B cell (primary cell): ENCODE measurements at regions not wholly inside any gene's neighbourhood (a gene's known extent, or its start where the extent isn't known, plus 50 kb on each side); places are given as distances from the start of the nearest gene placed in this dataset.

ENCODE experiments used
- ATAC-seq: fragments of 200-7000 bp; cut with Tn5 transposase; one replicate; pipeline ENCODE4 v1.10.0; 2021; ENCODE audit warnings: low read depth, mild to moderate bottlenecking, moderate number of reproducible peaks, moderate library complexity
- CTCF ChIA-PET: fragments of 350-600 bp; sonication (Branson Sonifier 250); formaldehyde crosslinking; loops from one replicate; lab custom pipeline; 2021; ENCODE audit warnings: antibody characterized with exemption, inconsistent platforms; lab: Charles Lee
- POLR2A ChIA-PET: fragments of 350-600 bp; sonication (Branson Sonifier 250); formaldehyde crosslinking; loops from one replicate; lab custom pipeline; 2021; ENCODE audit warnings: antibody characterized with exemption; lab: Charles Lee
- DNase-seq: peaks from one replicate; pipeline ENCODE4 v3.0.0; 2013
- H2AFZ ChIP-seq: 2 replicates; pipeline ENCODE4 v1.6.1; 2012; ENCODE audit warnings: mild to moderate bottlenecking, low read depth, low read length; ENCODE audit not compliant: insufficient read depth, poor library complexity, severe bottlenecking
- H3K27ac ChIP-seq, 2 donors: 1 replicate in 1 of 2; 2 replicates in 1 of 2; pipeline ENCODE4 v1.5.1; 2012 to 2013; ENCODE audit warnings: low read length in 2 of 2, mild to moderate bottlenecking in 2 of 2, moderate library complexity in 1 of 2
- H3K27me3 ChIP-seq, 4 experiments: fragments of 200-600 bp in 1 of 4; sonication (generic) in 1 of 4; replicated peaks in 1 of 4; 1 replicate in 2 of 4; 2 replicates in 2 of 4; pipeline versions ENCODE4 v1.6.1 to v1.7.0; 2013 to 2016; ENCODE audit warnings: low read length in 3 of 4, mild to moderate bottlenecking in 2 of 4, mixed read lengths in 1 of 4, moderate library complexity in 1 of 4; ENCODE audit not compliant: insufficient read depth in 4 of 4, control insufficient read depth in 3 of 4; ENCODE audit errors: control extremely low read depth in 1 of 4
- H3K36me3 ChIP-seq, 2 experiments: replicated peaks in 1 of 2; 1 replicate in 1 of 2; 2 replicates in 1 of 2; pipeline versions ENCODE4 v1.6.1 to v1.7.1; 2013; ENCODE audit warnings: low read length in 1 of 2; ENCODE audit not compliant: insufficient read depth in 2 of 2, control insufficient read depth in 1 of 2; ENCODE audit errors: control extremely low read depth in 1 of 2, extremely low read depth in 1 of 2
- H3K4me1 ChIP-seq, 2 donors: fragments of 200-600 bp in 1 of 2; sonication (generic) in 1 of 2; 1 replicate in 1 of 2; 2 replicates in 1 of 2; pipeline versions ENCODE4 v1.5.1 to v1.6.1; 2013 to 2017; ENCODE audit warnings: low read length in 2 of 2; ENCODE audit not compliant: control insufficient read depth in 2 of 2, insufficient read depth in 2 of 2
- H3K4me2 ChIP-seq: replicated peaks from 2 replicates; pipeline ENCODE3; 2012; ENCODE audit warnings: mild to moderate bottlenecking, low read depth, low read length; ENCODE audit not compliant: poor library complexity, severe bottlenecking
- H3K4me3 ChIP-seq, 5 experiments: fragments of 200-600 bp in 1 of 5; sonication (generic) in 1 of 5; 1 replicate in 3 of 5; 2 replicates in 2 of 5; pipeline versions ENCODE4 v1.5.1 to v1.7.0; 2011 to 2016; ENCODE audit warnings: low read length in 4 of 5, mild to moderate bottlenecking in 4 of 5, low read depth in 2 of 5, control low read depth in 1 of 5, moderate library complexity in 1 of 5; ENCODE audit not compliant: insufficient read depth in 1 of 5; ENCODE audit errors: control extremely low read depth in 1 of 5, extremely low read depth in 1 of 5
- H3K79me2 ChIP-seq: fragments of 200-600 bp; sonication (generic); one replicate; pipeline ENCODE4 v1.6.0; 2016; ENCODE audit warnings: low read length; ENCODE audit not compliant: control insufficient read depth, insufficient read depth
- H3K9ac ChIP-seq: fragments of 200-600 bp; sonication (generic); 2 replicates; pipeline ENCODE4 v1.6.1; 2017; ENCODE audit warnings: mild to moderate bottlenecking, low read length, moderate library complexity
- H3K9me3 ChIP-seq, 3 donors: one replicate each; pipeline versions ENCODE4 v1.6.1 to v1.7.1; 2013; ENCODE audit warnings: low read length in 2 of 3; ENCODE audit not compliant: control insufficient read depth in 2 of 3, insufficient read depth in 1 of 3; ENCODE audit errors: control extremely low read depth in 1 of 3
- H4K20me1 ChIP-seq: 2 replicates; pipeline ENCODE4 v1.6.0; 2012; ENCODE audit warnings: mild to moderate bottlenecking, low read length; ENCODE audit not compliant: insufficient read depth, control insufficient read depth, poor library complexity, severe bottlenecking
- H3K27ac Mint-ChIP-seq: one replicate; pipeline ENCODE4 v1.8.0; 2021; ENCODE audit warnings: mixed read lengths
- H3K27me3 Mint-ChIP-seq: one replicate; pipeline ENCODE4 v1.8.0; 2021; ENCODE audit warnings: mixed read lengths
- H3K4me1 Mint-ChIP-seq: one replicate; pipeline ENCODE4 v1.8.0; 2021; ENCODE audit warnings: mixed read lengths
- H3K4me3 Mint-ChIP-seq: one replicate; pipeline ENCODE4 v1.8.0; 2021; ENCODE audit warnings: mixed read lengths
- H3K9me3 Mint-ChIP-seq: one replicate; pipeline ENCODE4 v1.8.0; 2022; ENCODE audit warnings: mixed read lengths; ENCODE audit not compliant: insufficient read depth
- EZH2 ChIP-seq: IDR thresholded peaks from 2 replicates; pipeline ENCODE4 v1.6.1; 2012; ENCODE audit warnings: borderline replicate concordance, low read depth, mild to moderate bottlenecking, moderate library complexity, low read length; ENCODE audit not compliant: insufficient read depth, poor library complexity, severe bottlenecking
- WGBS: methylation state at CpG from one replicate; pipeline ENCODE4 v1.1.5; 2013; ENCODE audit warnings: missing lambda C conversion rate; ENCODE audit not compliant: insufficient coverage; 5-methylcytosine and 5-hydroxymethylcytosine counted together
- intact Hi-C: fragments of 100-400 bp; cut with micrococcal nuclease; formaldehyde crosslinking; loops from one replicate; pipeline ENCODE4 v1.10.0; 2022
- TF ChIP-seq, protein P1 (sequence below): fragments of 200-600 bp; IDR thresholded peaks from one replicate; pipeline ENCODE4 v1.8.0; 2022; ENCODE audit warnings: antibody characterized with exemption, mild to moderate bottlenecking

DNA sequence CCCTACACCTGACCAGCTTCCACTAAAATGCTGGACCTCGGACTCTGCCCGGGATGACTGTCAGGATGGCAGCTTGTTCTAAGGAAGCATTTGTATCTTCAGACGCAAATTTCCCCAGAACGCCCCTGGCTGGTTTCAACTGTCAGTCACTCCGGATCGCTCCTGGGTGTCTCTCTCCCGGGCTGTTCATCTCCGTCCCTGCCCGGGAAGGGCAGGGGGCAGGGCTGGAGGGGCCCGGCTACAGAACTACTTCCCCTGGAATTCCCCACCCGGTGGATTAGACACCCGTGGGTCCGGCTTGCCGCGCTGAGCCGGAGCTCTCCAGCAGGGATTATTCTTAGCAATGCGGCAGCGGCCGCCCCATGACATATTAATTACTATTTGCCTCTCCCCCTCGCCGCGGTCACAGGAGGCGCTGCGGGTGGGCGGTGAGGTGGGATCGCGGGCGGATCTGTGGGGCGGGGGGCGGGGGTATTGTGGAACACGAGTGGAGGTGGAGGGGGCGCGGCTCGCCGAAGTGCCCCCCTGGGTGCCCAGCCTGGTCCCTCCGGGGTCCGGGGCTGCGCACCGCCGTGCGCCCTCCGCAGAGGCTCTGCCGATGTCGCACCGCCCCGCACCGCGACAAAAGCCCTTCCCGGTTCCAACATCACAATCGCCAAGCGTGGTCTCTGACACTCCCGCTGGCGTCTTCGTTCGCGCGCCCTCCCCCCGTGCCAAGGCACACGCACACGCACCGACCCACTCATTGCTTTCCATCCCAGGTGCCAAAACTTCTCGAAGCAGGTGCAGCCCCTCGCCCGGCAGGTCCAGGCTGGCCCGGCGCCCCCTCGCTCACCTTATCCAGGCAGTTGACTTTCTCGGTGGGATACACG, 276.1 kb upstream of the NEBL start:
- no peaks in the 10 kb centered on the region for H3K4me1 ChIP-seq
- no peaks in the 10 kb centered on the region for H3K79me2 ChIP-seq
- Mint-ChIP-seq H3K27me3 (peaks cover 57% of the 10 kb centered on the region), H3K4me3 (peak overlapping the region; percentile 29), H3K9me3 (no peaks in the 10 kb centered on the region), H3K27ac (no peak overlapping the region), H3K4me1 (peaks cover 13% of the 10 kb centered on the region)
- no peak overlapping the region for H2AFZ ChIP-seq
- WGBS, result 2% methylated on average over 56 of the region's 69 CpGs
- no peak for ATAC-seq
- ChIA-PET POLR2A (interaction anchor here (0.6 kb wide), 1 partner anchor 18 kb away, joined by 7 read pairs; no protein-coding TSS in a partner anchor), CTCF (interaction anchor here (0.6 kb wide), 1 partner anchor 56 kb away, joined by 3 read pairs; no protein-coding TSS in a partner anchor)
- H3K36me3 ChIP-seq, result no peaks in the 10 kb centered on the region
- H4K20me1 ChIP-seq, result no peaks in the 10 kb centered on the region
- no peak overlapping the region for H3K27ac ChIP-seq
- H3K4me2 ChIP-seq, result no peak overlapping the region
- peaks cover 0 to 26% (median 6%) of the 10 kb centered on the region in 4 experiments for H3K27me3 ChIP-seq
- TF ChIP-seq, protein P1, sequence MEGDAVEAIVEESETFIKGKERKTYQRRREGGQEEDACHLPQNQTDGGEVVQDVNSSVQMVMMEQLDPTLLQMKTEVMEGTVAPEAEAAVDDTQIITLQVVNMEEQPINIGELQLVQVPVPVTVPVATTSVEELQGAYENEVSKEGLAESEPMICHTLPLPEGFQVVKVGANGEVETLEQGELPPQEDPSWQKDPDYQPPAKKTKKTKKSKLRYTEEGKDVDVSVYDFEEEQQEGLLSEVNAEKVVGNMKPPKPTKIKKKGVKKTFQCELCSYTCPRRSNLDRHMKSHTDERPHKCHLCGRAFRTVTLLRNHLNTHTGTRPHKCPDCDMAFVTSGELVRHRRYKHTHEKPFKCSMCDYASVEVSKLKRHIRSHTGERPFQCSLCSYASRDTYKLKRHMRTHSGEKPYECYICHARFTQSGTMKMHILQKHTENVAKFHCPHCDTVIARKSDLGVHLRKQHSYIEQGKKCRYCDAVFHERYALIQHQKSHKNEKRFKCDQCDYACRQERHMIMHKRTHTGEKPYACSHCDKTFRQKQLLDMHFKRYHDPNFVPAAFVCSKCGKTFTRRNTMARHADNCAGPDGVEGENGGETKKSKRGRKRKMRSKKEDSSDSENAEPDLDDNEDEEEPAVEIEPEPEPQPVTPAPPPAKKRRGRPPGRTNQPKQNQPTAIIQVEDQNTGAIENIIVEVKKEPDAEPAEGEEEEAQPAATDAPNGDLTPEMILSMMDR, result no peak
- no peak for TF ChIP-seq EZH2
- intact Hi-C loops, result no loop called here
- no peak overlapping the region for H3K9ac ChIP-seq
- no peak for DNase-seq
- H3K4me3 ChIP-seq, result no peak overlapping the region
- H3K9me3 ChIP-seq, result peaks cover 0 to 3% (median 0%) of the 10 kb centered on the region in 3 donors

DNA sequence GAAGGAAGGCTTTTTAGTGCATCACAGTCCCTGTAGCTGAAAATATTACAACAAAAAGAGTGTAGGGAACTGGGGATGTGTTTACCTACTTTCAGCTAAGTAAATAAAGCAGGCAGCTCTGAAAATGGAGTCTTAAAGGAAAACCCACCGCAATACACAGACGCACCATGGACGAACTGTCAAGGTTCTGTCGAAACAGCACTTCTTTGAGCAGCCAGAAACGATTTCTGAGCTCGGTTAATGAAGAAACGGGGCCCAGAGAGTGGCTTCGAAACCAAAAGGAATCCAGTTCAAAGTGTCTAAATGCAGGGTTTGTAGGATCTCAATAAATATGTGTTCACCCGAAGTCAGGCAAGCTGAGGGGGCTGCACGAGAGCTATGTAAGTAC, 275.4 kb upstream of the NEBL start:
- TF ChIP-seq, protein P1, result no peak
- no peak for TF ChIP-seq EZH2
- Histone ChIP-seq H3K4me1 (no peaks in the 10 kb centered on the region), H3K27me3 (peaks cover 0 to 26% (median 6%) of the 10 kb centered on the region in 4 experiments), H3K9ac (no peak overlapping the region), H3K27ac (no peak overlapping the region), H2AFZ (no peak overlapping the region), H3K36me3 (no peaks in the 10 kb centered on the region), H4K20me1 (no peaks in the 10 kb centered on the region), H3K79me2 (no peaks in the 10 kb centered on the region), H3K4me3 (no peak overlapping the region), H3K9me3 (peaks cover 0 to 3% (median 0%) of the 10 kb centered on the region in 3 donors), H3K4me2 (no peak overlapping the region)
- peaks cover 57% of the 10 kb centered on the region for H3K27me3 Mint-ChIP-seq
- no peaks in the 10 kb centered on the region for H3K9me3 Mint-ChIP-seq
- intact Hi-C loops, result no loop called here
- H3K4me1 Mint-ChIP-seq, result peaks cover 13% of the 10 kb centered on the region
- POLR2A ChIA-PET, result interaction anchor here (0.6 kb wide), 1 partner anchor 17 kb away, joined by 7 read pairs; no protein-coding TSS in a partner anchor
- CTCF ChIA-PET, result interaction anchor here (0.6 kb wide), 1 partner anchor 56 kb away, joined by 3 read pairs; no protein-coding TSS in a partner anchor
- no peak overlapping the region for H3K27ac Mint-ChIP-seq
- ATAC-seq (no peak), DNase-seq (no peak)
- WGBS, result 67% methylated on average over 9 of the region's 10 CpGs
- H3K4me3 Mint-ChIP-seq, result no peak overlapping the region
